GM13976 (cell line): ENCODE measurements at regions not wholly inside any gene's neighbourhood (a gene's known extent, or its start where the extent isn't known, plus 50 kb on each side); places are given as distances from the start of the nearest gene placed in this dataset.

Source experiments
- DNase-seq: peaks from one replicate; pipeline ENCODE4 v3.0.0; 2012; ENCODE audit warnings: low spot score
- CTCF ChIP-seq: IDR thresholded peaks from 2 replicates; pipeline ENCODE4 v1.5.1; 2012; ENCODE audit warnings: borderline replicate concordance, mild to moderate bottlenecking; ENCODE audit not compliant: insufficient read depth; ENCODE audit errors: extremely low read depth, missing control alignments, control extremely low read depth
- in situ Hi-C: fragments of 300-500 bp; cut with MboI; formaldehyde crosslinking; loops from one replicate; pipeline ENCODE4 v1.12.0; 2022; ENCODE audit warnings: low sequenced_read_pairs, mixed read lengths, inconsistent platforms; ENCODE audit not compliant: unreplicated experiment

GRCh38 chr4:173704201-173704600, 174.2 kb upstream of the HAND2 start:
- in situ Hi-C loops = no loop called here
- TF ChIP-seq CTCF = no peak
- DNase-seq = no peak

GRCh38 chr4:173703021-173703420, 173.0 kb upstream of the HAND2 start:
- no peak for DNase-seq
- no peak for TF ChIP-seq CTCF
- in situ Hi-C loops = no loop called here

- no peak for TF ChIP-seq CTCF
- in situ Hi-C loops = no loop called here
- no peak for DNase-seq
Measured at GRCh38 chr4:173700650-173701049, 170.6 kb upstream of the HAND2 start.

GRCh38 chr4:173699841-173700475, 169.9 kb upstream of the HAND2 start:
- DNase-seq = no peak
- TF ChIP-seq CTCF = no peak
- in situ Hi-C loops = no loop called here

- in situ Hi-C loops = no loop called here
- no peak for TF ChIP-seq CTCF
- DNase-seq = no peak
Measured at GRCh38 chr4:173698557-173699262, 168.7 kb upstream of the HAND2 start.

- in situ Hi-C loops = no loop called here
- DNase-seq = no peak
- TF ChIP-seq CTCF = no peak
Measured at GRCh38 chr4:173697840-173698239, 167.8 kb upstream of the HAND2 start.
